HFF-Myc (cell line): ENCODE measurements at regions not wholly inside any gene's neighbourhood (a gene's known extent, or its start where the extent isn't known, plus 50 kb on each side); places are given as distances from the start of the nearest gene placed in this dataset.
"Not testable (repeated sequence)": the region's sequence is repeated elsewhere in the genome, so short reads cannot be mapped to it uniquely, and the experiment has no call there.

ENCODE experiments used
- DNase-seq: peaks from one replicate; pipeline ENCODE4 v3.0.0-alpha.2; 2011; ENCODE audit warnings: low read depth; ENCODE audit errors: extremely low read depth
- H3K4me3 ChIP-seq: replicated peaks from 2 replicates; pipeline ENCODE4 v1.5.1; 2011; ENCODE audit warnings: low read depth, mild to moderate bottlenecking, control low read depth, low read length
- CTCF ChIP-seq: IDR thresholded peaks from 2 replicates; pipeline ENCODE4 v1.5.1; 2012; ENCODE audit warnings: mild to moderate bottlenecking, low read depth, low read length, control low read depth; ENCODE audit errors: missing control alignments

- H3K4me3 ChIP-seq: no peak overlapping the region
- DNase-seq: no peak
- no peak for TF ChIP-seq CTCF
Observed at GRCh38 chr6:50565004-50565403, 148.3 kb upstream of the TFAP2D start.

- not testable (repeated sequence) for H3K4me3 ChIP-seq, DNase-seq
Observed at GRCh38 chr6:50571230-50571629, 142.1 kb upstream of the TFAP2D start.

GRCh38 chr6:50585441-50586330 is 127.6 kb upstream of the TFAP2D start:
- DNase-seq: no peak
- TF ChIP-seq CTCF: no peak
- H3K4me3 ChIP-seq: no peak overlapping the region

GRCh38 chr6:50586331-50586675 is 127.0 kb upstream of the TFAP2D start:
- no peak overlapping the region for H3K4me3 ChIP-seq
- TF ChIP-seq CTCF: no peak
- DNase-seq: no peak

- TF ChIP-seq CTCF: no peak
- no peak for DNase-seq
- no peak overlapping the region for H3K4me3 ChIP-seq
Observed at GRCh38 chr6:50589751-50590470, 123.4 kb upstream of the TFAP2D start.

- TF ChIP-seq CTCF: no peak
- DNase-seq: no peak
- H3K4me3 ChIP-seq: no peak overlapping the region
Observed at GRCh38 chr6:50591135-50591534, 122.2 kb upstream of the TFAP2D start.

- no peak for TF ChIP-seq CTCF
- no peak overlapping the region for H3K4me3 ChIP-seq
- no peak for DNase-seq
Observed at GRCh38 chr6:50600280-50600679, 113.0 kb upstream of the TFAP2D start.
